Gastroesophageal sphincter (tissue), 3 donors: ENCODE measurements at regions not wholly inside any gene's neighbourhood (a gene's known extent, or its start where the extent isn't known, plus 50 kb on each side); places are given as distances from the start of the nearest gene placed in this dataset.

Source experiments
- CTCF ChIP-seq, 4 experiments: fragments of 200-600 bp in 2 of 4; fragments of 450-650 bp in 2 of 4; sonication (generic) in 1 of 4; IDR thresholded peaks; one replicate each; pipeline ENCODE4 v1.5.1; 2017 to 2019; ENCODE audit warnings: antibody characterized with exemption in 4 of 4, mild to moderate bottlenecking in 2 of 4, moderate library complexity in 2 of 4
- POLR2A ChIP-seq, 2 donors: fragments of 450-650 bp; IDR thresholded peaks; one replicate each; pipeline ENCODE4 v1.6.1; 2017; ENCODE audit warnings: antibody characterized with exemption in 2 of 2, mild to moderate bottlenecking in 2 of 2, moderate library complexity in 1 of 2

GRCh38 chr5:112660359-112660758 lies 77.3 kb upstream of the APC start:
- no peak for TF ChIP-seq CTCF (IDR thresholded peaks at IDR 0.05)
- no peak for TF ChIP-seq POLR2A (IDR thresholded peaks at IDR 0.05)
